ENCODE measurements at regions not wholly inside any gene's neighbourhood (a gene's known extent, or its start where the extent isn't known, plus 50 kb on each side); places are given as distances from the start of the nearest gene placed in this dataset.
"Not testable (repeated sequence)": the region's sequence is repeated elsewhere in the genome, so short reads cannot be mapped to it uniquely, and the experiment has no call there.

- no peak for DNase-seq (ENCODE audit: low read depth, low spot score)
- H3K27ac ChIP-seq: no peak overlapping the region
Measured at GRCh38 chr2:215808194-215808593, 205.2 kb downstream of the MREG start.

- DNase-seq (ENCODE audit: low read depth, low spot score): no peak
- no peak overlapping the region for H3K27ac ChIP-seq
Measured at GRCh38 chr2:215805493-215805892, 207.9 kb downstream of the MREG start.

GRCh38 chr2:215803150-215803549 lies 210.2 kb downstream of the MREG start:
- H3K27ac ChIP-seq: no peak overlapping the region
- no peak for DNase-seq (ENCODE audit: low read depth, low spot score)

DNA sequence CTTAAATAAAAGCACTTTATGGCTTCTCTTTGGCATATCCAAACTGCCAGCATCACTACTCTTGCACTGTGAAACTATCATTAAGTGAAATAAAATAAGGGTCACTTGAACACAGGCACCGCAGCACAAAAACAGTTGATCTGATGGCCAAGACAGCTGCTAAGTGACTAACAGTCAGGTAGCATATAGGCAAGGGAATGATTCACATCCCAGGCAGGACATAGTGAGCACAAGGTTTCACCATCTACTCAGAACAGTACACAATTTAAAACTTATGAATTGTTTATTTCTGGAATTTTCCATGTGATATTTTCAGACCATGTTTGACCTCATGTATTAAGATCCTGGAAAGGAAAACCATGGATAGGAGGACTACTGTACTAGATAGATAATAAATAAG lies 214.2 kb downstream of the MREG start:
- no peak for DNase-seq (ENCODE audit: low read depth, low spot score)
- H3K27ac ChIP-seq: no peak overlapping the region

- no peak for DNase-seq (ENCODE audit: low read depth, low spot score)
- H3K27ac ChIP-seq: no peak overlapping the region
Measured at GRCh38 chr2:215797676-215798075, 215.7 kb downstream of the MREG start.

GRCh38 chr2:215796140-215796855 lies 217.1 kb downstream of the MREG start:
- no peak overlapping the region for H3K27ac ChIP-seq
- no peak for DNase-seq (ENCODE audit: low read depth, low spot score)

GRCh38 chr2:215794829-215795546 lies 218.4 kb downstream of the MREG start:
- DNase-seq (ENCODE audit: low read depth, low spot score): no peak
- no peak overlapping the region for H3K27ac ChIP-seq

DNA sequence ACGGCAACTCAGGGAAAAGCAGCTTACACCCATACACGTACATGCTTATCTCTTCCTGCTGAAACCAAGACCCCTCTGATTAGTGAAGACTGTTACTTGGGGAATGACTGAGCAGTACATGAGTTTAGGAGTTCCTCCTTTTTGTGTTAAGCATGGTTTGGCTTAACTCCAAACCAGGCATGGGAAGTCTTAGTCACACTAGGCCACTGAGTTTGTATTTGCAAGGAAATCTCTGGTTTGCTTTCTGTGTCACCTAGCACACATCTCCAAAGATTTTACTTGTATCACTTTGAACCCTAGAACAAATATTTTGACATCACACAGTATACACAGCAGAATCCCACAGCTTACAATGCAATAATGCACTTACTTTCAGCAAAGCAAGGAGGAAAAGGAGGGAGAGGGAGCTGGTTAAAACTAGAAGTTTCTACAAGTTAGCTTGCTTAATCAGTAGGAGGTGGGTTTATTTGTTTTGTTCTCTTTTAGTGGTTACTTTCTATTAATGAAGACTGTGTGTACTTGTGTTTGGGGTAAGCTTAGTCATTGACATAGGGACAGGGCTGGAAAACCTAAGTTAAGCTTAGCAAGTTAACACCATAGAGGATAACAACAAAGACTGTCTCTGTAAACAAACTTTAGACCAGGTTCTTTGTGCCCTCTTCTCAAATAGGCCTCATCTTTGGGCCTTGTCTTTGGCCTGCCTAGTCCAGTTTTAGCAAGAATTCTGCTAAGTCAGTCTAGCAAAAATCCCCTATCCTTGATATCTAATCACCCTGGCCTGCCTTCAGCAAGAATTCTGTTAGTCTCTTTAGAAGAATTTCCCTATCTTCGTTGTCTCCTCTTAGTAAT lies 219.4 kb downstream of the MREG start:
- H3K27ac ChIP-seq: peak overlapping the region; percentile 28
- peak; percentile 85 for DNase-seq (ENCODE audit: low read depth, low spot score)

- no peak overlapping the region for H3K27ac ChIP-seq
- no peak for DNase-seq (ENCODE audit: low read depth, low spot score)
Measured at GRCh38 chr2:215791481-215791937, 221.8 kb downstream of the MREG start.

DNA sequence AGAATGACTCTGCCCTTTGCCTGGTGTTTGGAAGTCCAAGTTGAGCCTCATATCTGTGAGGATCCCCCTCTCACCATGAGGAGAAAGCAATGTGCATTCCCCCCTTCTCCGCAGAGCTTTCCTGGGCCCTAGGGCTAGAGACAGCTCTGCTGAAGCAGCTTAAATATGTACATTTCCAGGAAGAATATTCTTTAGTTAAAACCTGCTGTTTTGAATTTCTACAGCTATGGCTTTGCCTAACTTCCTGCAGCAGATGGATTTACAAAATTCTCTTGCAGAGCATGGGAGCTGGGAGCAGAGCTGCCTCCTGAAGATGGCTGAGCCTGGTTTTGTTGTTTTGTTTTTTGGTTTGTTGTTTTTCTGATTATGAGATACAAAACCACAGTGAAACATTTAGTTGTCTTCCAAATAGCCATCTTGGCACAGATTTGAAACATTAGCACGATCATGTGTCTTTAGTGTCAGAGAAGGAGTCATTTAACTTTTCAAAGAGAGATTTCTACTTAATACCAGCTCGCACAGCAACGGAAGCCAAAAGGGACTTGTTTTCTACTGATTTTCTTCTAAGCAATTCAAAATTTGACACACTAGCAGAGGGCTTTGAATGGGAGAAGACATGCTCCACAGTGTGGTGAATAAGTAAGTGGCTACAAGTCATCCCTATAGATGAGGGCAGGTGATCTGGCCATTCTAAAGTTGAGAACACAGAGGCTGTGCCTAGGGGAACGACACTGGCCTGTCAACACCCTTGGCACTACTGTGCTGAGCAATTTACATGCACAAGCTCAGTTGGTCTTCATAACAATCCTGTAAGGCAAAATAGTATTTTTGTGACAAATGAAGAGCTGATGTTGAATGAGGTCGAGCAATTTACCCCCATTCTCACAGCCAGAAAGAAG lies 222.6 kb downstream of the MREG start:
- H3K27ac ChIP-seq: no peak overlapping the region
- DNase-seq (ENCODE audit: low read depth, low spot score): no peak

DNA sequence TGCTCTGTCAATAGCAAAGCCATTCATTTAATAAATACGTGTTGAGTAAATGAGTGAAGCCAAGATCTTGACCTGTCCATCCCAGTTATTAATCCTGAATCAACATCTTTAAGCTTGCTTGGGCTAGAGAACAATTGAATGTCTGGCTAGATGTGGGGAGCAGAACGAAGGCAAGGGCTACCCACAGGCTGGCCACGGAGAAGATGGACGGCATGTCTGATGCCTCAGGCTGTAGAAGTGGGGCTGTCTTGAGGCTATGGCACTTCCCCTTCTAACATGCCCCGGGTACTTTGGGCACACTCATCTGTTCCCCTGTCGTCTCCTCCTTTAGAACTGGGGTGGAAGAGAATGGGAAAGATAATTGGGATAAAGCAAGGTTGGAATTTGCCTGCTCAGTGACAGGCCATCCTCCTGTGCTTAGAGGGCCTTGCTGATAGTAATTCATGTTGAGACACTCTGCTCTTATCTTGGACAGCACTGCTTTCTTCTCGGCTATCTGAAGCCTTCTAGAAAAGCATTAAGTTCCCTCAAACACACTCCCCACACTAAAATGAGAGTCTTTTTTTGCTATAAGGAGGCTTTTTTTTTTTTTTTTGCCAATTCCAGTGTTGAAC lies 225.7 kb downstream of the MREG start:
- DNase-seq (ENCODE audit: low read depth, low spot score): no peak
- H3K27ac ChIP-seq: no peak overlapping the region

GRCh38 chr2:215787025-215787424 lies 226.3 kb downstream of the MREG start:
- no peak for DNase-seq (ENCODE audit: low read depth, low spot score)
- H3K27ac ChIP-seq: no peak overlapping the region

- DNase-seq (ENCODE audit: low read depth, low spot score): no peak
- H3K27ac ChIP-seq: no peak overlapping the region
Measured at GRCh38 chr2:215784371-215784783, 229.0 kb downstream of the MREG start.

DNA sequence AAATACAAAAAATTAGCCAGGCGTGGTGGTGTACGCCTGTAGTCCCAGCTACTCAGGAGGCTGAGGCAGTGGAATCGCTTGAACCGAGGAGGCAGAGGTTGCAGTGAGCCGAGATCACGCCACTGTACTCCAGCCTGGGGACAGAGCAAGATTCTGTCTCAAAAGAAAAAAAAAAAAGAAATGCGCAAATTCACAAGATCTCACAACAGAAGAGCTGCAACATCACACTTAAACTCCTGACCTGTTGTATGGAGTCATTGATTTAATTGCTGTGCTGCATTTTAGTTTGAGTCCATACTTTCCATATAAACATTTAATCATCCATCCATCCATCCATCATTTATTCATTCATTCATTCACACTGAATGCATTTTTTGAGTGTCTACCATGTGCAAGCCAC lies 229.7 kb downstream of the MREG start:
- not testable (repeated sequence) for H3K27ac ChIP-seq

GRCh38 chr2:215782965-215783364 lies 230.4 kb downstream of the MREG start:
- DNase-seq (ENCODE audit: low read depth, low spot score): no peak

More for the DNA sequence above, 229.7 kb downstream of the MREG start:
- DNase-seq (ENCODE audit: low read depth, low spot score): not testable (repeated sequence)

DNA sequence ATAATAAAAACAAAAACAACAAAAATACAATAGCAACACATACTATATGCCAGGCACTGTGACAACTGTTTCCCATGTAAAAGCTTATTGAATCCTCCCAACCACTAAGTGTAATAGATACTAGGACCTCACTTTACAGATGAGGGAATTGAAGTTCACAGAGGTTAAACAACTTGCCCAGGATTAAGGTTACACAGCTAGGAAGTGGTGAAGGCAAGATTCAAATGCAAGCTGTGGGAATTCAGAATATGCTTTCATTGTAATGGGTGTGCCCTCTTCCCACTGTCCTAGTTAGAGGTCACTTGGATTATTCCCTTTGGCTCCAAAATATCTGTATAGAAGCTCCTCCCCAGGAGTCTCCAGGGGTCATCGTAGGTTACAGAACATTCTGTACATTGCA lies 231.1 kb downstream of the MREG start:
- H3K27ac ChIP-seq: no peak overlapping the region
- DNase-seq (ENCODE audit: low read depth, low spot score): no peak

More at GRCh38 chr2:215782965-215783364, 230.4 kb downstream of the MREG start:
- no peak overlapping the region for H3K27ac ChIP-seq

DNA sequence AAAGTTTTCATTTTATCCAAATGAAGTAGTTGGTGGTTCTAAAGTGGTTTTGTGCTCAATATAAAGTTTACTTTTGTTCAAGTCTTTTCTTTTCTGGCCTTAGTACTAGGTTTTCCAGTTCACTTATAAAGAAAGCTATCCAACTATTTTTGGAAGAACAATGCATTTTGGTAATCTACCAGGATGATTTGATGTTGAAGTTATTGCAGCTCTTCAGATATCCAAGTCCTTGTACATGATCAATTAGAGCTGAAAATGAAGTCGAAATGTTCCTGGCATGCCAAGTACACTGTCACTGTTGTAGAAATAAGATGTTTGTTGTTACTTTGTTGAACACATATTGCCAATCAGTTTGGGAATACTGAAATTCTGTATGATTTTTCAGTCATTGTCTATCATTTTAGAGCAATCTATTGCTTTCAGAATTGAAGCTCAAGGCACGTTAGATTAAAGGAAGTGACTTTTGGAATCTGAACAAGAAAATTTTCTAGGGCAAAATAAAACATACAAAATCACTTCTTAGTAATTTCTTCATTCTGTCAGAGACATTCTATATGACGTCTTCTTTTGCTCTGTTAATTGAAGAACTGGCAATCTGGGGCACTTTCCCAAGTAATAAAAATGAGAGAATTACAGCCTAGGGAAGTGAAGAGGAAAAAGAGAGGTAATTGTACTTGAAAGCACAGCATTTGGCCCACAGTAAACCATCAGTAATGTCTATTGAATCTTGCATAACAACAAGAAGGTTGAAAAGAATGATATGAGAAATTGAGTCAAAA lies 232.3 kb downstream of the MREG start:
- DNase-seq (ENCODE audit: low read depth, low spot score): no peak

GRCh38 chr2:215780313-215780712 lies 233.0 kb downstream of the MREG start:
- DNase-seq (ENCODE audit: low read depth, low spot score): no peak
- no peak overlapping the region for H3K27ac ChIP-seq

More for the DNA sequence above, 232.3 kb downstream of the MREG start:
- no peak overlapping the region for H3K27ac ChIP-seq

DNA sequence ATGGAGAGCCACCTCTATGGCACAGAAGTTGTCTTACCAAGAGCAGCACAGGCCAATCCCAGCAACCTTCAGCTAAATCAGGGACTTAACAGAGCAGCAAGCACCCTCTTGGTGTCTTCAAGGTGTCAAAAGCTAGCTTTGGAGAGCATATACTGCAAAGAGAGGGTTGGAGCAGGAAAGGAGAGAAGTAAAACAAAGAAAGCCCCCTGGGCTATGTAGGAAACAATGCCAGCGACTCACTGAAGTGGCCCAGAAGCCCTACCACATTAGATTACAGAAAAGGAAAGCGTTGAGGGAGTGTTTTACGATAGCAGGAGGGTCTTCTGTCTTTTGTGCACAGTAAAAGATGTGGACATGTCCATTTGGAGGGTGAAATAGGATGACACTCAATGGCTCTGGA lies 233.4 kb downstream of the MREG start:
- no peak for DNase-seq (ENCODE audit: low read depth, low spot score)
- no peak overlapping the region for H3K27ac ChIP-seq

All from epithelial cell of prostate (primary cell).